ENCODE measurements at regions not wholly inside any gene's neighbourhood (a gene's known extent, or its start where the extent isn't known, plus 50 kb on each side); places are given as distances from the start of the nearest gene placed in this dataset.
"Not testable (repeated sequence)": the region's sequence is repeated elsewhere in the genome, so short reads cannot be mapped to it uniquely, and the experiment has no call there.

- DNase-seq (ENCODE audit: low spot score): no peak
These were observed 140.3 kb downstream of the NR2F2 start for GRCh38 chr15:96470681-96471310.

GRCh38 chr15:96472681-96473080 is 142.2 kb downstream of the NR2F2 start:
- DNase-seq (ENCODE audit: low spot score): no peak

- no peak for DNase-seq (ENCODE audit: low spot score)
These were observed 143.1 kb downstream of the NR2F2 start for GRCh38 chr15:96473556-96473955.

- DNase-seq (ENCODE audit: low spot score): no peak
These were observed 143.7 kb downstream of the NR2F2 start for GRCh38 chr15:96474231-96474664.

- DNase-seq (ENCODE audit: low spot score): no peak
These were observed 146.7 kb downstream of the NR2F2 start for GRCh38 chr15:96477227-96477626.

GRCh38 chr15:96484412-96484811 is 153.9 kb downstream of the NR2F2 start:
- DNase-seq (ENCODE audit: low spot score): not testable (repeated sequence)

GRCh38 chr15:96484830-96485229 is 154.3 kb downstream of the NR2F2 start:
- no peak for DNase-seq (ENCODE audit: low spot score)

- no peak for DNase-seq (ENCODE audit: low spot score)
These were observed 156.7 kb downstream of the NR2F2 start for GRCh38 chr15:96487245-96487644.

GRCh38 chr15:96491066-96491699 is 160.7 kb downstream of the NR2F2 start:
- not testable (repeated sequence) for DNase-seq (ENCODE audit: low spot score)

- DNase-seq (ENCODE audit: low spot score): not testable (repeated sequence)
These were observed 161.5 kb downstream of the NR2F2 start for GRCh38 chr15:96491700-96492644.

- DNase-seq (ENCODE audit: low spot score): no peak
These were observed 164.0 kb downstream of the NR2F2 start for GRCh38 chr15:96494505-96494904.

- no peak for DNase-seq (ENCODE audit: low spot score)
These were observed 164.9 kb downstream of the NR2F2 start for GRCh38 chr15:96495386-96495785.

- no peak for DNase-seq (ENCODE audit: low spot score)
These were observed 167.5 kb downstream of the NR2F2 start for GRCh38 chr15:96497951-96498350.

GRCh38 chr15:96500508-96500907 is 170.0 kb downstream of the NR2F2 start:
- no peak for DNase-seq (ENCODE audit: low spot score)

GRCh38 chr15:96501362-96501761 is 170.9 kb downstream of the NR2F2 start:
- DNase-seq (ENCODE audit: low spot score): no peak

GRCh38 chr15:96502196-96502595 is 171.7 kb downstream of the NR2F2 start:
- no peak for DNase-seq (ENCODE audit: low spot score)

- no peak for DNase-seq (ENCODE audit: low spot score)
These were observed 172.8 kb downstream of the NR2F2 start for GRCh38 chr15:96503276-96503675.

GRCh38 chr15:96504371-96504770 is 173.9 kb downstream of the NR2F2 start:
- DNase-seq (ENCODE audit: low spot score): no peak

- no peak for DNase-seq (ENCODE audit: low spot score)
These were observed 174.5 kb downstream of the NR2F2 start for GRCh38 chr15:96505014-96505413.

GRCh38 chr15:96514607-96515285 is 184.2 kb downstream of the NR2F2 start:
- DNase-seq (ENCODE audit: low spot score): no peak

- DNase-seq (ENCODE audit: low spot score): no peak
These were observed 184.9 kb downstream of the NR2F2 start for GRCh38 chr15:96515371-96515770.

- no peak for DNase-seq (ENCODE audit: low spot score)
These were observed 190.9 kb downstream of the NR2F2 start for GRCh38 chr15:96521386-96521785.

All from HuH-7.5 (cell line).